Fibroblast of peridontal ligament (primary cell): ENCODE measurements at regions not wholly inside any gene's neighbourhood (a gene's known extent, or its start where the extent isn't known, plus 50 kb on each side); places are given as distances from the start of the nearest gene placed in this dataset.

ENCODE experiments used
- DNase-seq: peaks from one replicate; pipeline ENCODE4 v3.0.0-alpha.2; 2010; ENCODE audit errors: extremely low read depth

DNA sequence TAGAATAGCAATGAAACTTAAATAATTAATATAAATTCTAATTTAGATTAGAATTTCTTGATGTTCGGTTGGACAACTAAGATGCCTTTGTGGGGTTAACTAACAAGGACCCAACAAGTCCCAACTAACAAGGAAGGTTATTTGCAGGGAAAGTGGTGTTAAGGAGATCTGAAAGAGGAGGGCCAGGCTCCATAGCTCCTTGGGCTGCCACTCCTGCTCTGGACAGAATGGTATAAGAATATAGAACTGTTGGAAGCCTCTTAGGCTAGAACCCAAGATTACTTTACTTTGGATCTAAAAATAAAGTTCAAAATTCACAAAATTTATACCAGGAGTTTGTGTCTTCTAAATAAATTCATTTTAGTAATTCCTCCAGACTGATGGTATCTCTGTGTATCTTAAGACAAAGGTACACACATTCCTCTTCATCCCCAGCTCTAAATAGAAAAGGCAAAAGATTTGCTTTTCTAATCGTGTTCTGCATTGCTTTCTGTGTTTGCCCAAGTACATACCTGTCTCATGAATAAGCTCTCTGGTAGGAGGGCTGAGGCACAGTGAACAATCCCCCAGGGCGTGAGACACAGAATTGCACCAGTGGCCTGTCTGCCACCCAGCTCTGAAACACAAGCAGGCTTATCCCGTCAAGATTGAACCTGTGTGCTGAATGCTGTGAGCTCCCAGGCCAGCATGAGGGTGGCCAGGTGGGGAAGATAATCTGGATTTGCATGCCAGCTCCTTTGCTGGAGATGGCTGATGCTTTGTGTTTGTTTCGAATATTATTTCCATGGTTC lies 176.0 kb downstream of the ACKR3 start:
- DNase-seq: peak; percentile 66

DNA sequence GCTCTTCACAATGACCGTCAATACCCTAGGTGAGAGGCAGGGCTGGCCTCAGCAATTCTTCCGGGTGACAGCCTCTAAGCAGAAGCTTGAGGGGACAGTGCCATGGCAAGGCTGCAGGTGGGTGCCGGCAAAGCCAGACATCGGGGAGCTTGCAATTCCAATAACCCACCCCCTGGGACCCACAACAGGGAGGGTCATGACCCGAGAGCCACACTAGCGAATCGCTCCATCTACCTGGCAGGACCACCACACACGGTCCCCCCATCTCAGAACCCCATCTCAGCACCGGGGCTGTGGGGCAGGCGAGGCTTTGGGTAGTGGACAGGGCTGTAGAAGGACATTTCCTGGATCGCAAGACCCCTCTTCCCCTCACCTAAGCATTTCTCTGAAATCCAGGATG lies 177.2 kb downstream of the ACKR3 start:
- DNase-seq: no peak

DNA sequence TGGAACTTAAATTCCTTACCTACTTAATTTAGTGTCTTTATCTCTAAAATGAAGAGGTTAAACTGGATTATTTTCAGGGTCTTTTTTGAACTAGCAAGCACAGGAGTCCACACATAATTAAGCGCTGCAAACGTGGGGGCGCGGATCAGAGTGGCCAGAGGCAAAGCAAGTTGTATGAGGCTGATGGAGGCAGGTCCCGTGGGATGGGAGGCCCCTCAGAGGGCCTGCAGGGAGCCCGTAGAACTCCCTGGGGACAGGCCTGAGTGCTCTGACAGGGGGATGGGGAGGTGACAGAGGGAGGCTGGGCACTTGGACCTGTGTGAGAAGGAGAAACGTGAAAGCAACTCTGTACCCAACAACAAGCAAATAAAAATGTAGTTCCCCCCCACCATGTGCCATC lies 177.8 kb downstream of the ACKR3 start:
- no peak for DNase-seq

DNA sequence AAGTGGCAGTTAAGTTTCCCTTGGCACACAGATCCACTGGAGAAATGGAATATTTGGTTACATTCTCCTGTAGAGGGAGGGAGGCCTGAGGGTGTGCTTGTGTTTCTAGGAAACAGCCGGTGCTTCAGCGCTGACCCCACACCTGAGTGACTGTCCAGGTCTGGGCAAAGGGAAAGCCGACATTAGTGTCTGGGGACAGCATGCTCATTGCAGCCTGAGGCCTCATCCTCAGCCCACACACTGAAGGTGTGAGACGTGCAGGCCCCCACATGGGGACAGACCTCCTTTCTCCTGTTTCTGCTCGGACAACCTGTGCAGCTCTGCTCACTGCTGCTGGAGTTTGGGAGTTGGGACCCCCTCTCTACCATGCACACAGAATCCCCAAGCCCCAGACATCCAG lies 178.3 kb downstream of the ACKR3 start:
- no peak for DNase-seq

DNA sequence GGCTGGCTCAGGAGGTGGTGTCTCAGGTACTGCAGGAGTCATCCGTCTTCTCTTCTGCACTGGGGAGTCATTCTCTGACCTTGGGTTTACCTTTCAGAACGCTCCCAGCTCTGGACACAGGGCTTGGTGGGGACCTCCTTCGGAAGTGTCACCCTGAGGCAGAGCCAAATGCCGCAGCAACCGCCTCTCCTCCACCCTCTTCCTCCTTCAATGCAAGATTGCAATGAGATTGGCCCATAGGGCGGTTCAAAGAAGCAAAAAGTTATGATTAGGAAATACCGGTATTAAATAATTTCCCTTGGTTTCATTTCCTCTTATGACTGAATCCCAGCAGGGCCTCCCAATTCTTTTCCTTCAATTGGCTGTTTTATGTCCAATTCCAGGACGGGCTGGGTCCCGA lies 178.8 kb downstream of the ACKR3 start:
- no peak for DNase-seq

DNA sequence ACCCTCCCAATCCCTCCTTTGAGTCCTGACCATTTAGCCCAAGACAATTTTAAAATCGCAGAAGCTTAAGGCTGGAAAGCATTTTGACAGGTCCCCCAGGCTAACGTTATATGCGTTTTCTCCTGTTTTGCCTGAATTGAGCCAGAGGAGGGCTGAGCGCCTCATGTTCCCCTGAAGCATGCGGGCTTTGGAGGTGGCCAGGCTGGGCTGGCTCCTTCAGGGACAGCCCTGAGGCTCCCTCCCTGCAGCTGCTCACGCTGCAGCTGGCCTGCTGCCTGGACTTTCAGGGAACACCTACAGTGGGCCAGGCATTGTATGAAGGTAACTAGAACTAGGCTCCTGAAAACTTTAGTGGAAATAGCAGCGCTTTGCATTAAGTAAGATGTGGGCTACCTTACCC lies 179.2 kb downstream of the ACKR3 start:
- DNase-seq: no peak

DNA sequence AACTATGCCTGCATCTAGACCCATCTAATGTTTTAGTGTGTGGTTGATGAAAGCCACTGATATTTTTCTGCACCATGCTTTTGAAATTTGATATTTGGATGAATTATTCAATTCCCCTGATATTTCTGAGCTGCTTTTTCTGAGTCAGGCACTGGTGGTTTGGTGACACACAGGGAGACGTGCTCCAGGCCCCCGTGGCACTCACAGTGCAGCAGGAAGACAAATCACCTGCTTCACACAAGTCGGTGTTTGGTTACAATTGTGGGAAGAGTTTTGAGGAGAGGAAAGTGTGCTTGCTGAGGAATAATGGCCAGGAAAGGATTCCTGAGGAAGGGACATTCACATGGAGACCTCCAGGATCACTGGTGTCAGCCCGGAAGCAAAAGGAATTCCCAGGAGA lies 179.7 kb downstream of the ACKR3 start:
- peak; percentile 59 for DNase-seq

DNA sequence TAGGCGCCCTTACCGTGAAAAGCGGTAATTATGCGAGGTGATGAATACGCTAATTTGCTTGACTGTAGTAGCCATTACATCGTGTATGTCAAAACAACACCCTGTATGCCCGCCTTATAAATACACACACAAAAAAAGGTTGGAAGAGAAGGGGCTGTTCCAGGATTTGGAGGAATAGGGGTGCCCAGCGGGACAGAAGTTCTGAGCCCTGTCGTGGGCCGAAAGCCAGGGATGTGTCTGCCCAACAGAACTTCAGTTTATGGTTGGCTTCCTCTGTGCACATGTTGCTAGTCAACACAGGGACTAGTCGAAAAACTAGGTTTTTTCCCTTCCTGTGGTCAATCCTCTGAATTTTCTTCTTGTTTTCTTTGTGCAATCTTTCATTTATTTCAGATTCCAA lies 182.5 kb downstream of the ACKR3 start:
- DNase-seq: no peak

DNA sequence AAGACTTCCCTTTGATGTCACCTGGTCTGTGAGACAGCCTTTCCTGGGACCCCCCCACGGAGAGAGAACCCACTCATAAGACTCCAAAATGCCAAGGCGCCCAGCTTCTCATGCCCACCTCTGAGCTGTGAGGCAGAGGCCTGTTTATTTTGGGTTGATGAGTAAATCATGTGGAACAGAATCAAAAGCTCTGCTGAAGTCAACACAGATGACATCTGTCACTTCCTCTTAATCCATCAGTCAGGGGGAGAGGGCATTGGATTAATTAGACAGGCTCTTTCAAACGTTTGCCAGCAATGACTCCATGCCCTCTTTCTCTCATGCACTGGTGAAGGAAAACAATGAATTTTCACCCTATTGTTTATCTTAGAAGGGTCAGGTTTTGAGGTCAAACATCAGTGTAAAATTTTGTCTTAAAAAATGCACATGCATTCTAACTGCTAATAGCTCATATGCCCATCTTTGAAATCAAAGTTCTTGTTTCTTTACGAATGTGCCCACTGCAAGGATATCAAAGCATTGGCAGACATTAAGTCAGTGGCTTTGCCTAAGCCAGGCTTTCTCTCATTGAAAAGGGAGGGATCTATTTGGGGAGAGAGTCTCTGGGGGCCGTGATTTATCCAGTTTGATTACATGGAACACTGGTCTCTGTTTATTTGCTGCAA lies 184.1 kb downstream of the ACKR3 start:
- no peak for DNase-seq

DNA sequence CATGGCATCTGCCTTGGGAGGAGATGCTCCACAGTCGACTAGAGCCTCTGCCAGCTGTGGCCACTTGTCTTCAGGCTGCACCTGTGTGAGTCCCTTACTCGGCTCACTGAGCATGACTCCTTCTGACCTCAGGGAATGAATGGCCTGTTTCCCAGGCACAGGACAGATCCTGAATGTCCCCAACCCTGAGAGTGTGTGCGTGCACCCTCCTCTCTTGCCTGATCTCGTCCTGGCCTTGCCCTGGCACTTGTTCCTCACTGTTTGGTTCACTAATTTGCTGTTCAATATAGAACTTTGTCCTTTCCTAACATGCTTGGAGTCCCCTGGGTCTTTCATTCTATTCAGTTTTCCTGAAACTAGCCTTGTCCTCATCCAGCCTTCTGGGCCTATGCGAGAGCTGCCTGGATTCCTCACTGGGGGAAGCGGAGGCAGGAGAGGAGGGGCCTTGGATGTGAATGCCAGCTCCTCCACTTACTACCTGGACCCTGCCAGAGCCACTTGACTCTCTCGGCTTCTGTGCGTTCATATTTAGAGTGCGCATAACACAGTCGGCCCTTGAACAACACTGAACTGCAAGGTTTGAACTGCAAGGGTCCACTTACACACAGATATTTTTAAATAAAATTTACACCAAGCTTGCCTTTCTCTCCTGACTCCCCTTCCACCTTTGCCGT lies 184.8 kb downstream of the ACKR3 start:
- DNase-seq: no peak

DNA sequence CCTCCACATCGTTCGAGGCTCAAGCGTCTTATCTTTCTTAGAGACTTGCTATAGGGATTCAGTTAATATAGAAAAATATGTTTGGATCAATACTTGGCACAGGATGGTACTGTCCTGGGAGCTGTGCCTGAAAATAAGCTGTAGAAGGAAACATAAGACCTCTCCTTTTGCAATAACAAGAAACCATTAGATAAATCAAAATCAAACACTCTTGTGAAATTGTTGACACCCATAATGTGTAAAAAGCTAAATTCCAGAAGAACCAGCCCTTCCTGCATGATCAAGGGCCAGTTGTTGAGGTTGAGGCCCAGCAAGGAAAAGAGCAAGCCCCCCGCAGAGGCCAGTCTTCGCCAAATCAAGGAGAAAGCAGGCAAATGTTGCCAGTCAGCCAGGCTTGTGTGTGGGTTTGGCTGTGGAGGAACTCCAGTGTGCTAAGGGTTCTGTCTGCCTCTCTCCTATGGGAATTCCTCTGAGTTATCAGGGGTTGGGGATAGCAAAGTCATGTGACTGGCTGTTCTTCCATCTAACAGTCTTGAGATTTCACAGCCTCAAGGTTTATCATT lies 185.7 kb downstream of the ACKR3 start:
- no peak for DNase-seq

DNA sequence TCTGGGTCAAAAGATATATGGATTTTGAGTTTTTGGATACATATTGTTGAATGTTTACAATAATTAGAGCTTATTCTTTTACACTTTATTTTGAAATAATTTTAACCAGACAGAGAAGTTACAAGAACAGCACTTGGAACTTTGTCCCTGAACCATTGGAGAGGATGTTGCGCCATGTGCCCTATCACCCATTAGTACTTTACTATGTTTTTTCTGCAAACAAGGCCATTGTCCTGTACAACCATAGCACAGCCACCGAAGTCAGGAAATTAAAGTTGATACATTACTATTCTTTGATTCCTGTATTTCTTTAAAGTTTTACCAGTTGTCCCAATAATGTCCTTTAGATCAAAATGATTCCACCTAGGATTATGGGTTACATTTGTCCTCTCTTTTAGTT lies 188.8 kb downstream of the ACKR3 start:
- DNase-seq: no peak

DNA sequence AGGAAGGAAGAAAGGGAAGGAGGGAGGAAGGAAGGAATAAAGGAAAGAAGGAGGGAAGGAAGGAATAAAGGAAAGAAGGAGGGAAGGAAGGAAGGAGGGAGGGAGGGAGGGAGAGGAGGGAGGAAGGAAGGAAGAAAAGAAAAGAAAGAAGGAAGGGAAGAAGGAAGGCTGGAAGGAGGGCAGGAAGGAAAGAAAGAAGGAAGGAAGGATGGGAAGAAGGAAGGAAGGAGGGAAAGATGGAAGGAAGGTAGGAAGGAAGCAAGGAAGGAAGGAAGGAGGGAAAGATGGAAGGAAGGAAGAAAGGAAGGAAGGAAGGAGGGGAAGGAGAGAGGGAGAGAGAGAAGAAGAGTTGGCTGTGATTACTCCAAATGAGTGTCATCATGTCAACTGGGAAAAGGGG lies 190.6 kb downstream of the ACKR3 start:
- no peak for DNase-seq

DNA sequence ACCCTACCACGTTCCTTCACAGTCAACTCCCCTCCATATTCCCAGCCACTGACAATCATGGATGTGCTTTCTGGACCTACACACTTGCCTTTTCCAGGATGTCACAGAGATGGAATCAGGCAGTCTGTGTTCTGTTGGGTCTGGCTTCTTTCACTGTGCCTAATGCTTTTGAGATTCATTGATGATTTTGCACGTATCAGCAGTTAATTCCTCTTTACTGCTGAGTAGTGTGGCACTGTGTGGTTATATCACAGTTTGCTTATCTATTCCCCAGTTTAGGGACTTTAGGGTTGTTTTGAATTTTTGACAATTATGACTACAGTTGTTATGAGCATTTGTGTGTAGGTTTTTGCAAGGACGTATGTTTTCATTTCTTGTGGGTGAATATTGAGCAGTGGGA lies 191.7 kb downstream of the ACKR3 start:
- DNase-seq: no peak

DNA sequence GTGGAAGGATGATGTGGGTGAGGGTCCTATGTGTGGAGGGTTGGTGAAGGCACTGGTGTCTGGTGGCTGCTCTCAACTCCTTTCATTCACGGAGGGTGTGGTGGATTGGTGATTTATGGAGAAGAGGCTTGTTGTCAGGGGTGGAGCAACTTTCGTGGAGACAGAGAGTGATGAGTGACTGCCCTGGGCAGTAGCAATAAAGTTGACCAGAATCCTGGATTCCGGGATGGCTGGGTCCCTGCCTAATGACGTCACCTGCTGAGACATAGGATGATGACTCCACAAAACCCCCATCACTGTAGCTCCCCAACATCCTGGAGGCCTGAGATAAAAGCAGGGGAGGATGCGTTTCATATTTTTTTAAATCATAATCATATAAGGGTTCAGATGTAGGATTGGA lies 193.0 kb downstream of the ACKR3 start:
- DNase-seq: no peak

DNA sequence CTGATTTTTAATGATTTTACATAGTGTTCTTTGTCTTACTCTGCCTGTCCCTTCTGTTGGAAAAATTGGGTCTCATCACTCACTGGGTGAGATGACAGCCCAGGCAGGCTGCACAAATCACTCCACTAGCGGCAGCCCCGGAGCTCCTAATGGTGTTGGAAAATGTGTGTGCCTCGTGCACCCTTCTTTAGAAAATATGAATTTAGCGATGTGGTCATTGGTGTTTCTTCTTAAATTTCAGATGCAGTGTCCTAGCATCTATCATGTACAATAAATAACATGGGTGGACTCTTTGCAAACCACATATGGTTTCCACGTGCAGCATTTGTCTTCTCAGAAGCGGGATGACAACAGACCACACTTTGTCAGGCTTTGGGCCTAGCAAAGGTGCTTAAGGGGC lies 194.2 kb downstream of the ACKR3 start:
- no peak for DNase-seq

DNA sequence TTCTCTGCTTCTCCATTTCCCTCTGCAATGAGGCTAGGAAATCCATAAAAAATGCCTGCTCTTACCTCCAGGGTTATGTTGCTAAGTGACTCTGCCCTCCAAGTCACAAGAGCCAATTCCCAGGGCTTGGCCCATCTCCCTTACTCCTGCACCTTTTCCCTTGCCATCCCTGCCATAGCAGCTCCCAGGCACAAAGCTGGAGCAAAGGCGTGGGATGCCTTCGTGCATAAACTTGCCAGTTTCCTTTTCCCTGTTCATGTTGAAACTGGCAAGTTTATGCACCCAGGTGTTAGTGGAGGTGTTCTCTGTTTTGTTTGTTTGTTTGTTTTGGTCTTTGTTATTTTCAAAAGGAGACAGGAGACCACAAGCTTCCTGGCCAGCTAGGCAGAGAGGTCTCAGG lies 195.1 kb downstream of the ACKR3 start:
- DNase-seq: no peak

DNA sequence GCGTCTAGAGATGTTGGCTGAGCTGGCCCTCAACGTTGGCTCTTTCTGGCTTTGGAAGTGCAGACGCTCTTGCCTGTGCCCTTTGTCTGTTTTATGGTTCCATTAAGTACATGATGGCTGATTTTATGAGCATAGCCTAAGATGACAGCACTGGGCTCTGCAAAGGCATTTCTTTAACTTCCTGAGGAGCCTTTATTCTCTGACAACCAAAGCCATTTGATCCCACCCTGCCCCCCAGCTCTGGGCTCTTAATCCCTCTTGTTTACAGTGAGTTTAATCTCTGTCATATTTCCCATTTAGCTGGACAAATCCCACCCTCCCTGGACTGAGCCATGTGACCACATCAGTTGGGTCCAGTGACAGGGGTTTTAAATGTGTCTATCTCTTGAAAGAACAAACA lies 195.9 kb downstream of the ACKR3 start:
- no peak for DNase-seq

DNA sequence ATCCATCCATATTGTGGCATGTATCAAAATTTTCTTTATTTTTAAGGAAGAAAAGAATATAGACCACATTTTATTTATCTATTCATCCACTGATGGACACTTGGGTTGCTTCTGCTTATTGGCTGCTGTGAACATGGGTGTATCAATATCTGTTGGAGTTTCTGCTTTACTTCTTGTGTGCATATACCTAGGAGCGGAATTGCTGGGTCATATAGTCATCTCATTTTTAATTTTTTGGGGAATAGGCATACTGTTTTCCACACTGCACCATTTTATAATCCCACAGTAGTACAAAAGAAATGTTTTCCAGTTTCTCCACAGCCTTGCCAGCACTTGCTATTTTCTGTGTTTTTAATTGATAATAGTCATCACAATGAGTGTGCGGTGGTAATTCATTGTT lies 197.2 kb downstream of the ACKR3 start:
- no peak for DNase-seq

DNA sequence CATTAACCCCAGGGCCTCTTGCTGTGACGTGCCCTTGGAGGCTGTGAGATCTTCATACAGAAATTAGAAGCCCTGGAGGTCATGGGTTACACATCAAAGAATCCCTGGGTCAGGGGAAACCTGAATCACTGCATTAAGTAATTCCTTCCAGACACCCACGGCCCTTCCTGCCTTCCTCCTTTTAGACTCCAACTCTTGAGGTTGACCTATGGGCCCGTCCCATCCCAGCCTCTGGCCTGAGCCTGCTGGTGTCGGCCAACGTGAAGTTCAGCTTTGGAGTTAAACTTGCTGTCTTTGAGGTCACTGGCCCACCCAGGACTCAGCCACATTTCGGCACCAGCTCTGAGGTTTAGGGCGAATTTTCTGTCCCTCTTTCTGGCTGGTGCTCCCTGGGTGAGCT lies 198.3 kb downstream of the ACKR3 start:
- no peak for DNase-seq

DNA sequence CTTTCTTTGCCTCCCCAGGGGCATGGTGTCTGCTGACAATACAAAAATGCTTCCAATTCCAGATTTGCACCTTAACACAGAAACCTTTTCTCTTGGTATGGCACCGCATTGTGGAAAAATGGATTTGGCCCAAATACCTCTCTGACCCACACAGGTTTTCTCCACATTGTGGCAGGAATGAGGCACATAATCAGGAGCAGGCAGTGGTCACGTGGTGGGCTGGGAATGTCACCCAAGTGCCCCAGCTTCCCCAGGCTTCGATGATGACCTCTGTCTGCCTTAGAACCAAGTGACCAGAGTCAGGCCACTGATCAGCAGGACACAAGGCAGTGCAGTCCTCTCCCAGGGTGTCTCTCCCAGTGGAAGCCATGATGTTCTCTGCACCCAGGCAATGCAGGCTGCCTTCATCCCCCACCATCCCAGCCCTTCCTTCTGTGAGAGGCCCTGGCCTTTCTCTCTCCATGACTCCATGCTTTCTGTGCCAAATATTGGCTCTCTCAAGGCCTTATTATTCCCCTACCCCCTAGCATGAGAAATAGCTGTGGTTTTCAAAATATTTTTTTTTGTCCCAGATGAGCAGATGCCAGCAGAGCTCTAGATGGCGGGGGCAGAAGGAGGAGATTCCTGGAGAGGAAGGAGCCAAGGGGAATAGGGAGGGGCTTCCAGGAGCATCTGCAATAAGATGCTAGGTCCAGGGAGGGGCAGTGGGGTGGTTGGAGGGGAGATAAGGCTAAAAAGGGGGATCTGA lies 198.9 kb downstream of the ACKR3 start:
- DNase-seq: peak; percentile 88
